ENCODE measurements at regions not wholly inside any gene's neighbourhood (a gene's known extent, or its start where the extent isn't known, plus 50 kb on each side); places are given as distances from the start of the nearest gene placed in this dataset.

DNA sequence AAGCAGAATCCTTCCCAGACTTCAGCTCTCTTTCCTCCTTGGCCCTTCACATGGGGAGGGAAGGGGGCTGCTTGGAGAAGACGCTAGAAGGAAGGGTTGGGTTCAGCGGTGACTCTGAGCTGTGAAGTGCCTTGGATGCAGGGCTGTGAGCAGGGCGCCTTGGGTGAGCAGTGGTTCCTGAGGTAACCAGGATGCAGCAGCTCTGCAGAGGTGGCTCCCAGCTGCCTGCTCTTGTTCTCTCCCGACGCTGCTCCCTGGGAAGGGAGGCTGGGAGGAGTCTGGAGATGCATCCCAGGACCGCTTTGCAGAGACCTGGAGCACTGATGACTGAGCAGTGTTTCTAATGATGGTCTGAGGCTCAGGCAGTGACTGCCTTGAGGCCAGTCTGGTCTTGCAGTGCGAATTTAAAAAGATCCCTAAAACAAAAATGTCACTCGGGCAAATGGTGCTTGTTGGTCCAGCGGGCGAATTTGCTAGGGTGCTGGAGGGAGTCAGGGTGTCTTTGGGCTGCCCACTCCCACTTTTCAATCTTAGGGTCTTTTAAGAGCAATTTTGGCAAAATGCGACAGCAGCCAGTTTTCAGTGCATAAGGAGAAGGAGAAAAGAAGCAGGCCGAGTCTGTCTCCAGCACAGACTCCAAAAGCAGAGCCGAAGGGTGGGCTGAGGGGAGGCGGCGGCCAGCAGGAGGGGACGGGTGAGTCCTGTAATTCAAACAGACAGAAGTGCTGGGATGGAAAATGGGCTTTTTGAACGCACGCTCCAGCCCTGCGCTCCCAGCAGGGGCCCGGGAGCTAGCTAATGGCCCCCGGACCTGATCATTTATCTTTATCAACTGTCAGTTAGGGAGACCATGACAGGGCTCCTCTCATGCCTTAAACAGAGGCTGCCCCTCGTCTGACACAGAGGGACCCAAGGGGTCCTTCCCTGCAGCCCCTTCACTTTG, 191.2 kb upstream of the SHH start:
- TF ChIP-seq EZH2phosphoT487 (IDR thresholded peaks at IDR 0.05; ENCODE audit: insufficient read depth, low read depth) = no peak
- no peak for TF ChIP-seq EZH2 (IDR thresholded peaks at IDR 0.05; ENCODE audit: insufficient read depth, poor library complexity, severe bottlenecking)

All from GM23248 (cell line).